ENCODE measurements at regions not wholly inside any gene's neighbourhood (a gene's known extent, or its start where the extent isn't known, plus 50 kb on each side); places are given as distances from the start of the nearest gene placed in this dataset.

DNA sequence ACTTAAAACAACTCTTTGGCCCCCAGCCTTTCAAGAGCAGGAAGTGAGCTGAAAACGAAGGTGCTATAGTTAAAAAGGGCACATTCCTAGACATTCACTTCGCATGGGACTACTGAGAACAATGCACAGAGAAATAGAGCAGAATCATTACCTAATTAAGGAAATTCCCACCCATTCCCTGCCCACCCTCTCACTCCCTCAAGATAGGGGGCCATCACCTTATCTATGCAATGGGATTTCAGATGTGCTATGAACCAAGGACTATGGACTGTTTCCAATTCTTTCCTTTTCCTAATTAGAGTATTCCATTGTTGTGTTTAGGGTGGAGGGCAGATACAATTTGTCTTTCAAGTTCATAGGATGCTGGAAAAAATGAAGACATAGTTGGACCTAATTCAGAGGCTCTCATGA is 476.8 kb downstream of the CETN3 start:
- TF ChIP-seq POLR2AphosphoS5 (IDR thresholded peaks at IDR 0.05) (no peak), POLR2A (IDR thresholded peaks at IDR 0.05) (no peak)
- TF ChIP-seq, protein P1, sequence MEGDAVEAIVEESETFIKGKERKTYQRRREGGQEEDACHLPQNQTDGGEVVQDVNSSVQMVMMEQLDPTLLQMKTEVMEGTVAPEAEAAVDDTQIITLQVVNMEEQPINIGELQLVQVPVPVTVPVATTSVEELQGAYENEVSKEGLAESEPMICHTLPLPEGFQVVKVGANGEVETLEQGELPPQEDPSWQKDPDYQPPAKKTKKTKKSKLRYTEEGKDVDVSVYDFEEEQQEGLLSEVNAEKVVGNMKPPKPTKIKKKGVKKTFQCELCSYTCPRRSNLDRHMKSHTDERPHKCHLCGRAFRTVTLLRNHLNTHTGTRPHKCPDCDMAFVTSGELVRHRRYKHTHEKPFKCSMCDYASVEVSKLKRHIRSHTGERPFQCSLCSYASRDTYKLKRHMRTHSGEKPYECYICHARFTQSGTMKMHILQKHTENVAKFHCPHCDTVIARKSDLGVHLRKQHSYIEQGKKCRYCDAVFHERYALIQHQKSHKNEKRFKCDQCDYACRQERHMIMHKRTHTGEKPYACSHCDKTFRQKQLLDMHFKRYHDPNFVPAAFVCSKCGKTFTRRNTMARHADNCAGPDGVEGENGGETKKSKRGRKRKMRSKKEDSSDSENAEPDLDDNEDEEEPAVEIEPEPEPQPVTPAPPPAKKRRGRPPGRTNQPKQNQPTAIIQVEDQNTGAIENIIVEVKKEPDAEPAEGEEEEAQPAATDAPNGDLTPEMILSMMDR (IDR thresholded peaks at IDR 0.05), result no peak
- intact Hi-C loops (cut with DNase I; ENCODE audit: low total_unique reads), result no loop called here
- Histone ChIP-seq H3K27ac (no peak overlapping the region), H3K4me1 (no peaks in the 10 kb centered on the region), H3K36me3 (no peaks in the 10 kb centered on the region), H3K27me3 (no peaks in the 10 kb centered on the region), H3K4me3 (no peak overlapping the region), H3K9me3 (no peaks in the 10 kb centered on the region)
- no peak for DNase-seq (ENCODE audit: low spot score in 2 of 2)

DNA sequence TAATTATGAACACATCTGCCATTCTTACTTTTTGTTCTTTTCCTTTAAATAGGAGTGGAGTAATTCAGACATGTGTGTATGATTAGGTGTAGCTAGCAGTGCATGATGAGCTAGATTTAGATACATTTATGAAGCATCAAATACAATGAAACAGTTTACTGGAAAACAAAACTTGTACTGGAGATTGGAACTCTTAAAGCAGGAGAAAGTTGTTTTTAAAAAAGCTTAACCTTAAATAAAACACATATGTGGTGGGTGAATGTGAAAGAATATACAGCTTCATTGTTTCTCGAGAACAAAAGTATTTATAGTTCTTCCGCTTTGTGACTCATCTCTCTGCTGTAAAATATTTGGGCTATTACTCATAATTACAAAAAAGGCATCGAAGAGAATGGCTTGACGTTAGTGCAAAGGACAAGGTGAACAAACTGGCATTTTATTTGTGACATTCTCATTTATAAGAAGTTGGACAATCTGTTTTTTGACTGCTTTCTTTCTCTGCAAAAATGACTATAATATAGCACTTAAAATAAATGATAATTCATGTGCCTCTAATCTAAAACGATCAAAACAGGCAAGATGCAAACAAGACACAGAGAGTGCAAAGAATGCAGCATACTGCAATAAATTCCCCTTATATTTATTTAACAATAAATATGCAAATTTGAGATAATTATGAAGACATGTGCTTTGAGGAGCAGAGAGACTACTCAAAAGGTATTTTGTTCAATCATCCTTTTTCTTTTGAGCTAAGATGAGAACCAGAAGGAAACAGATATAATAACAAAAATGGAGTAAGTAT is 478.8 kb downstream of the CETN3 start:
- intact Hi-C loops (cut with DNase I; ENCODE audit: low total_unique reads), result no loop called here
- no peaks in the 10 kb centered on the region for H3K4me1 ChIP-seq
- TF ChIP-seq POLR2AphosphoS5 (IDR thresholded peaks at IDR 0.05), result no peak
- TF ChIP-seq, protein P1 (IDR thresholded peaks at IDR 0.05), result no peak
- TF ChIP-seq POLR2A (IDR thresholded peaks at IDR 0.05), result no peak
- no peaks in the 10 kb centered on the region for H3K27me3 ChIP-seq
- H3K27ac ChIP-seq, result peak overlapping the region; percentile 23 to 37
- no peak for DNase-seq (ENCODE audit: low spot score in 2 of 2)
- H3K36me3 ChIP-seq, result no peaks in the 10 kb centered on the region
- H3K9me3 ChIP-seq, result no peaks in the 10 kb centered on the region
- H3K4me3 ChIP-seq, result no peak overlapping the region

DNA sequence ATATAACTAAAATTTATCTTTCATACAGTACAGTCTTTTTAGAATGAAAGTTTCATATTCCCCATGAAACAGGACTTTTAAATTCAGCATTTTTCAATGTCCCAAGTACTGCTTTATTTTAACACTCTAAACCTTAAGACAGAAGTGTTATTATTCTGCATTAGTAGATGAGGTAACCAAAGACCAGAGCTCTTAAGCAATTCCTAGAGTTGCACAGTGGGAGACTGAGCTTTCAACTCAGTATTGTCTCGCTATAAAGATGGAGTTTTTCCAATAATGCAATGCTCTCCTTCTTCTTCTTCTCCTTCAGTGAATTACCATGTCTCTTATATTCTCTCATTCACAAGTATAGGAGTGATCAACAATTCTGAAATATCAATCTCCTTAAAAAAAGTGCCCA is 479.7 kb downstream of the CETN3 start:
- Histone ChIP-seq H3K36me3 (no peaks in the 10 kb centered on the region), H3K4me3 (no peak overlapping the region), H3K27ac (no peak overlapping the region), H3K9me3 (no peaks in the 10 kb centered on the region), H3K27me3 (no peaks in the 10 kb centered on the region), H3K4me1 (no peaks in the 10 kb centered on the region)
- no peak for TF ChIP-seq POLR2AphosphoS5 (IDR thresholded peaks at IDR 0.05)
- TF ChIP-seq, protein P1 (IDR thresholded peaks at IDR 0.05), result no peak
- no peak for TF ChIP-seq POLR2A (IDR thresholded peaks at IDR 0.05)
- intact Hi-C loops (cut with DNase I; ENCODE audit: low total_unique reads), result no loop called here
- no peak for DNase-seq (ENCODE audit: low spot score in 2 of 2)

DNA sequence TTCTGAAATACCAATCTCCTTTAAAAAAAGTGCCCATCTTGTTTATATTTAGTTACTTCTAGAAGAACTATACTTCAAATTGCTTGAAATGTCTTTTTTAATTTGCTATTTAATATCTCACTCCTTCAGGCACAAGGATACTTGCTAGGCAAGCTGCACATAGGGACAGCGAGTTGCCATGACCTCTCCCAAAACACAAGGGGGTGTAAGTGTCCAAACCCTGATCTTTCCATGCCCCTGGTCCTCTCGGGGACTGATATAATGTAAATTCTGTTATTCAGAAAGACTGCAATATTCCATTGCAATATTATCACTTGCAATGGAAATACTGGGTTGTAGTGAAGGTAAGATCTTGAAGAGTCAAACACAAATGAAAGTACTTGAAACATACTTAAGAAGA is 480.4 kb downstream of the CETN3 start:
- Histone ChIP-seq H3K36me3 (no peaks in the 10 kb centered on the region), H3K4me3 (no peak overlapping the region), H3K27me3 (no peaks in the 10 kb centered on the region), H3K9me3 (no peaks in the 10 kb centered on the region), H3K27ac (no peak overlapping the region), H3K4me1 (no peaks in the 10 kb centered on the region)
- TF ChIP-seq POLR2AphosphoS5 (IDR thresholded peaks at IDR 0.05), result no peak
- TF ChIP-seq POLR2A (IDR thresholded peaks at IDR 0.05), result no peak
- TF ChIP-seq, protein P1 (IDR thresholded peaks at IDR 0.05), result no peak
- DNase-seq (ENCODE audit: low spot score in 2 of 2), result no peak
- intact Hi-C loops (cut with DNase I; ENCODE audit: low total_unique reads), result no loop called here

DNA sequence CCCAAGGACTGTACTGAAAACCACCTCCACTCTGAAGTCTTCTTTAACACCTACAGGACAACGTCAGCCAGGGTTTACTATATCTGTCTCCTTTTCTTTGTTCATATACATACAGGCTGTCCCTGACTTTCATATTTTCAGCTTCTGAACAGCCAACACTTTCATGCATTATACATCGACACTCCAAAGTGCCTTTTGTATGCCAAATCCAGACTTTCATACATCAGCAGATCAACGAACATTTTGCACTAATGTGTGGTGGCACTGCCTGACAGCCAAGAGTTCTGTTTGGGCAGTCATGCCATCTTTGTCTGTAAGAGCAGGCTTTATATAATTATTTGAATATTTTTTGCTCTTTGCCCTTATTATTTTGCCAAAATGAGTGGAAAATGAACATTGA is 487.4 kb downstream of the CETN3 start:
- no peak for DNase-seq (ENCODE audit: low spot score in 2 of 2)
- no peaks in the 10 kb centered on the region for H3K4me1 ChIP-seq
- intact Hi-C loops (cut with DNase I; ENCODE audit: low total_unique reads), result no loop called here
- no peaks in the 10 kb centered on the region for H3K27me3 ChIP-seq
- H3K27ac ChIP-seq, result no peak overlapping the region
- no peaks in the 10 kb centered on the region for H3K36me3 ChIP-seq
- no peak overlapping the region for H3K4me3 ChIP-seq
- TF ChIP-seq POLR2AphosphoS5 (IDR thresholded peaks at IDR 0.05) (no peak), POLR2A (IDR thresholded peaks at IDR 0.05) (no peak)
- TF ChIP-seq, protein P1 (IDR thresholded peaks at IDR 0.05), result no peak
- no peaks in the 10 kb centered on the region for H3K9me3 ChIP-seq
